ENCODE measurements at regions not wholly inside any gene's neighbourhood (a gene's known extent, or its start where the extent isn't known, plus 50 kb on each side); places are given as distances from the start of the nearest gene placed in this dataset.
"Not testable (repeated sequence)": the region's sequence is repeated elsewhere in the genome, so short reads cannot be mapped to it uniquely, and the experiment has no call there.

GRCh38 chrX:77167993-77168392, 279.2 kb upstream of the FGF16 start:
- DNase-seq, result no peak

- DNase-seq, result no peak
These were observed 272.3 kb upstream of the FGF16 start for GRCh38 chrX:77174680-77175519.

- no peak for DNase-seq
These were observed 246.5 kb upstream of the FGF16 start for GRCh38 chrX:77200663-77201062.

- DNase-seq, result no peak
These were observed 224.1 kb upstream of the FGF16 start for GRCh38 chrX:77223046-77223445.

GRCh38 chrX:77264490-77264889, 182.7 kb upstream of the FGF16 start:
- no peak for DNase-seq

GRCh38 chrX:77275392-77275791, 171.8 kb upstream of the FGF16 start:
- DNase-seq, result no peak

- no peak for DNase-seq
These were observed 170.4 kb upstream of the FGF16 start for GRCh38 chrX:77276742-77277141.

- DNase-seq, result no peak
These were observed 169.3 kb upstream of the FGF16 start for GRCh38 chrX:77277911-77278310.

- not testable (repeated sequence) for DNase-seq
These were observed 167.8 kb upstream of the FGF16 start for GRCh38 chrX:77279373-77279772.

GRCh38 chrX:77293331-77293995, 153.7 kb upstream of the FGF16 start:
- DNase-seq, result no peak

GRCh38 chrX:77298296-77298695, 148.9 kb upstream of the FGF16 start:
- DNase-seq, result no peak

GRCh38 chrX:77298790-77299189, 148.4 kb upstream of the FGF16 start:
- no peak for DNase-seq

GRCh38 chrX:77299549-77299948, 147.6 kb upstream of the FGF16 start:
- DNase-seq, result no peak

GRCh38 chrX:77342004-77342403, 105.2 kb upstream of the FGF16 start:
- no peak for DNase-seq

GRCh38 chrX:77346859-77347258, 100.3 kb upstream of the FGF16 start:
- DNase-seq, result no peak

- DNase-seq, result no peak
These were observed 99.6 kb upstream of the FGF16 start for GRCh38 chrX:77347572-77347971.

GRCh38 chrX:77389891-77390290, 57.3 kb upstream of the FGF16 start:
- no peak for DNase-seq

GRCh38 chrX:77390365-77390764, 56.8 kb upstream of the FGF16 start:
- not testable (repeated sequence) for DNase-seq

GRCh38 chrX:77396781-77397180, 50.4 kb upstream of the FGF16 start:
- no peak for DNase-seq

All from activated T-cell treated with anti-CD3 and anti-CD28 coated beads, Interleukin-2, amount 50 U/mL, for 48 hours (primary cell).